Mucosa of descending colon (tissue), 3 donors: ENCODE measurements at regions not wholly inside any gene's neighbourhood (a gene's known extent, or its start where the extent isn't known, plus 50 kb on each side); places are given as distances from the start of the nearest gene placed in this dataset.

Experiments
- ATAC-seq: fragments of 200-7000 bp; cut with Tn5 transposase; one replicate; pipeline ENCODE4 v1.9.1; 2020; ENCODE audit warnings: mild to moderate bottlenecking, moderate library complexity
- DNase-seq, 3 donors: peaks; one replicate each; pipeline ENCODE4 v3.0.0-alpha.2; 2020
- H3K36me3 ChIP-seq: fragments of 200-600 bp; one replicate; pipeline ENCODE4 v1.8.0; 2021; ENCODE audit warnings: low read depth, mild to moderate bottlenecking
- H3K4me1 ChIP-seq: fragments of 200-600 bp; one replicate; pipeline ENCODE4 v1.8.0; 2021; ENCODE audit warnings: low read depth, mild to moderate bottlenecking
- H3K4me3 ChIP-seq: fragments of 200-600 bp; one replicate; pipeline ENCODE4 v1.8.0; 2021; ENCODE audit warnings: mild to moderate bottlenecking
- H3K9me3 ChIP-seq: fragments of 200-600 bp; one replicate; pipeline ENCODE4 v1.8.0; 2021; ENCODE audit warnings: mild to moderate bottlenecking
- CTCF ChIP-seq: fragments of 200-600 bp; IDR thresholded peaks from one replicate; pipeline ENCODE4 v1.8.0; 2022; ENCODE audit warnings: antibody characterized with exemption, mild to moderate bottlenecking
- intact Hi-C, 2 donors: fragments of 100-400 bp; cut with DNase I in 1 of 2; cut with micrococcal nuclease in 1 of 2; formaldehyde crosslinking; loops; one replicate each; pipeline versions ENCODE4 v1.11.0 to v1.11.1; 2022; cut with DNase I, micrococcal nuclease
- donor health status: DM: no; HTN: no; CAD: no; lungs with moderate emphysema.
- donor health status: DM: no; HTN: no; CAD: no.
- donor health status: DM: no; HTN: yes; CAD: no.

- TF ChIP-seq CTCF, result no peak
- H3K4me1 ChIP-seq, result peaks cover 52% of the 10 kb centered on the region
- H3K9me3 ChIP-seq, result no peaks in the 10 kb centered on the region
- ATAC-seq (no peak), DNase-seq (no peak)
- intact Hi-C loops, result no loop called here
- H3K4me3 ChIP-seq, result no peak overlapping the region
- H3K36me3 ChIP-seq, result no peaks in the 10 kb centered on the region
Measured at GRCh38 chr3:72384602-72385001, 463.6 kb downstream of the SHQ1 start.

GRCh38 chr3:72383883-72384282 lies 464.4 kb downstream of the SHQ1 start:
- Histone ChIP-seq H3K9me3 (no peaks in the 10 kb centered on the region), H3K4me3 (no peak overlapping the region), H3K36me3 (no peaks in the 10 kb centered on the region), H3K4me1 (peaks cover 57% of the 10 kb centered on the region)
- intact Hi-C loops, result no loop called here
- DNase-seq (no peak), ATAC-seq (no peak)
- no peak for TF ChIP-seq CTCF

- no peak for TF ChIP-seq CTCF
- no peak for ATAC-seq
- intact Hi-C loops, result no loop called here
- no peak for DNase-seq
- Histone ChIP-seq H3K4me3 (no peak overlapping the region), H3K36me3 (no peaks in the 10 kb centered on the region), H3K9me3 (no peaks in the 10 kb centered on the region), H3K4me1 (peaks cover 58% of the 10 kb centered on the region)
Measured at GRCh38 chr3:72383230-72383629, 465.0 kb downstream of the SHQ1 start.

- Histone ChIP-seq H3K4me3 (no peak overlapping the region), H3K4me1 (peaks cover 55% of the 10 kb centered on the region), H3K9me3 (no peaks in the 10 kb centered on the region), H3K36me3 (no peaks in the 10 kb centered on the region)
- intact Hi-C loops, result no loop called here
- TF ChIP-seq CTCF, result no peak
- ATAC-seq (no peak), DNase-seq (no peak)
Measured at GRCh38 chr3:72382460-72382859, 465.8 kb downstream of the SHQ1 start.

- intact Hi-C loops, result no loop called here
- no peak for TF ChIP-seq CTCF
- no peaks in the 10 kb centered on the region for H3K9me3 ChIP-seq
- ATAC-seq (no peak), DNase-seq (no peak)
- no peak overlapping the region for H3K4me3 ChIP-seq
- H3K4me1 ChIP-seq, result peaks cover 47% of the 10 kb centered on the region
- H3K36me3 ChIP-seq, result no peaks in the 10 kb centered on the region
Measured at GRCh38 chr3:72381584-72381983, 466.7 kb downstream of the SHQ1 start.

GRCh38 chr3:72380711-72381493 lies 467.3 kb downstream of the SHQ1 start:
- intact Hi-C loops, result no loop called here
- DNase-seq (peak in 1 of 3 donors; percentile 29), ATAC-seq (peak; percentile 31)
- Histone ChIP-seq H3K4me1 (peaks cover 41% of the 10 kb centered on the region), H3K36me3 (no peaks in the 10 kb centered on the region), H3K9me3 (no peaks in the 10 kb centered on the region), H3K4me3 (no peak overlapping the region)
- TF ChIP-seq CTCF, result no peak
